IPS-18a (cell line): ENCODE measurements at regions not wholly inside any gene's neighbourhood (a gene's known extent, or its start where the extent isn't known, plus 50 kb on each side); places are given as distances from the start of the nearest gene placed in this dataset.

Experiments used
- H3K27ac ChIP-seq: one replicate; pipeline ENCODE4 v1.5.1; 2013; ENCODE audit warnings: low read length
- H3K27me3 ChIP-seq: one replicate; pipeline ENCODE4 v1.6.1; 2013; ENCODE audit warnings: mild to moderate bottlenecking, low read length; ENCODE audit not compliant: control insufficient read depth, insufficient read depth
- H3K36me3 ChIP-seq: one replicate; pipeline ENCODE4 v1.6.1; 2013; ENCODE audit warnings: low read depth, low read length; ENCODE audit not compliant: control insufficient read depth
- H3K4me1 ChIP-seq: one replicate; pipeline ENCODE4 v1.6.1; 2013; ENCODE audit warnings: low read depth, low read length; ENCODE audit not compliant: control insufficient read depth
- H3K4me3 ChIP-seq: one replicate; pipeline ENCODE4 v1.5.1; 2013; ENCODE audit warnings: low read length
- H3K9ac ChIP-seq: one replicate; pipeline ENCODE4 v1.6.1; 2013; ENCODE audit warnings: mild to moderate bottlenecking, low read length, moderate library complexity
- H3K9me3 ChIP-seq: one replicate; pipeline ENCODE4 v1.6.1; 2013; ENCODE audit warnings: low read depth, low read length; ENCODE audit not compliant: control insufficient read depth

DNA sequence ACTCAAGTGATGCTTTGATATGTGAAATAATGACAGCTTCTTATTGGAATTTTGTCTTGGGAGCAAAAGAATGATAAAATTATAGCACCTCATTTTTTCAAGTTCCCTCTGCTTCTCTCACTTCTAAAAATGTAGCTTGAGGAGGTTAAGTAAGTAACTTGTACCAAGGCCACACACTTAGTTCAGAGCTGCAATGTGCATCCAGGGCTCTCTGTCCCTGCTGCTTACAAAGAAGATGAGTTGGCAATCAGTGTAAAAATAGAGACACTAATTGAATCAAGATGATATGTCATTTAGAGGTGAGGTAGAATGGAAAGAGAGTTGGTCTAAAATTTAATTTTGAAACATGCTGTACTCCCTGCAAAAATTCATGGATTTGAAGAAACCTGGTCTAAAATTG is 312.0 kb upstream of the TNP1 start:
- Histone ChIP-seq H3K27me3 (no peaks in the 10 kb centered on the region), H3K36me3 (no peaks in the 10 kb centered on the region), H3K4me3 (no peak overlapping the region), H3K9ac (no peak overlapping the region), H3K9me3 (no peaks in the 10 kb centered on the region), H3K27ac (no peak overlapping the region), H3K4me1 (no peaks in the 10 kb centered on the region)

DNA sequence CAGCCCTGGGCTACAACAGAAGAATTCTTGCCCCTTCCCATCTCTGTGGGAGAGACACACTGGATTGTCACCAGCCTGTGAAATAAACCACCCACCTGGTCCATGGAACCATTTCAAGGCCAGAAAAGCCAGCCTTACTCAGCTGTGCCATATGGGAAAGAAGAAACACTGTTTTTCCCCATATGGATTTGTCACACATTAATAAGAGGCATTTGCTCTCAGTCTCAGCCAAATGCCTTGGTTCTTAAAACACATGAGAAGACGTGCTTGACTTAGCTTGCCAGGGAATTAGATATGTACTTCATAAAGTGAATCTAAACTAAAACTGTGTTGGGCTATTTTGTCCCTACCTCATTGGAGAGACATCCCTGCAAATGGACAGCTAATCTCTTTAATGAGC is 308.6 kb upstream of the TNP1 start:
- H3K4me1 ChIP-seq = no peaks in the 10 kb centered on the region
- H3K9me3 ChIP-seq = no peaks in the 10 kb centered on the region
- H3K36me3 ChIP-seq = no peaks in the 10 kb centered on the region
- H3K4me3 ChIP-seq = no peak overlapping the region
- no peaks in the 10 kb centered on the region for H3K27me3 ChIP-seq
- no peak overlapping the region for H3K27ac ChIP-seq
- no peak overlapping the region for H3K9ac ChIP-seq

DNA sequence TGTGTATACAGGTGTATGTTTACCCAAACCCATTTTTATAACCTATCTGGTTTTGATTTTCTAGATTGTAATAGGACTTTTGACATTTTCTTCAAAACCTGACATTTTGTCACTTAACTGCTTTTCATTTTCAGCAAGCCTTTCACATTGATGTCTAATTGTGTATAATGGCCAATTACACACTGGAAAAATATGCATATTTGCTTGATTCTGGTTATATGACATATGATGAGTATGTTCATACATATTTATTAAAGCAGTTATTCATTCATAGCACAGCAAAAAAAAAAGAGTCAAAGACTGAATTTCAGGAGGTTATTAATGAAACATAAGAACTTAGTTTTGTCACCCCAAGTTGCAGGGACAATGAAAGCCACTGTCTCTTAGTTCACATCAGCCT is 307.7 kb upstream of the TNP1 start:
- H3K9ac ChIP-seq = no peak overlapping the region
- H3K4me1 ChIP-seq = no peaks in the 10 kb centered on the region
- no peaks in the 10 kb centered on the region for H3K27me3 ChIP-seq
- no peak overlapping the region for H3K27ac ChIP-seq
- no peaks in the 10 kb centered on the region for H3K36me3 ChIP-seq
- no peak overlapping the region for H3K4me3 ChIP-seq
- H3K9me3 ChIP-seq = no peaks in the 10 kb centered on the region

DNA sequence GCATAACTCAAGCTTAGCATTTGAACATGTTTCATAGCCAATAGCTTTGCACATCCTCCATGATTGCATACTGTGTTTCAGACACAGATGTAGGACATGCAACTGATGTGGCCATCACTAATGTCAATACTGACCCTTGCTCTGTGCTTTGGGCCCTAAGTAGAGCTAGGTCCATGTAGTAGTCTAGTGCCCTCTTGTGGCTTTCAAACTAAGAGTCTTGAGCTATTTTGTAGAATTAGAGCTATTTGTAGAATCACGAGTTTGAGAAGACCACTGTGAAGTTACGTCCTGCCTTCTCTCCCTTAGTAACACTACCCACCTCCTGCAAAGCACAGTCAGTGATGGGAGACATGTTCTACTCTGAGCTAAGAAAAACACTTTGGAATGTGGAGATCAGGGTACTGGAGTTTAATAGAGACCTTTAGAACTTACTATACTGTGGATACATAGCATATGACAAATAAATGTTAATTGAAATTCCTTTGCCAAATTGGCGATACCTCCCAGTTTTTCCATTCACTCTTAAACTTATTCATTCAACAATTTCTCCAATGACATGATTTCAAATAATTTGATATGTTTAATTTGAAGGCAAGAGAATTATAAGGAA is 306.5 kb upstream of the TNP1 start:
- Histone ChIP-seq H3K9ac (no peak overlapping the region), H3K9me3 (no peaks in the 10 kb centered on the region), H3K27ac (no peak overlapping the region), H3K4me1 (no peaks in the 10 kb centered on the region), H3K4me3 (no peak overlapping the region), H3K36me3 (no peaks in the 10 kb centered on the region), H3K27me3 (no peaks in the 10 kb centered on the region)

DNA sequence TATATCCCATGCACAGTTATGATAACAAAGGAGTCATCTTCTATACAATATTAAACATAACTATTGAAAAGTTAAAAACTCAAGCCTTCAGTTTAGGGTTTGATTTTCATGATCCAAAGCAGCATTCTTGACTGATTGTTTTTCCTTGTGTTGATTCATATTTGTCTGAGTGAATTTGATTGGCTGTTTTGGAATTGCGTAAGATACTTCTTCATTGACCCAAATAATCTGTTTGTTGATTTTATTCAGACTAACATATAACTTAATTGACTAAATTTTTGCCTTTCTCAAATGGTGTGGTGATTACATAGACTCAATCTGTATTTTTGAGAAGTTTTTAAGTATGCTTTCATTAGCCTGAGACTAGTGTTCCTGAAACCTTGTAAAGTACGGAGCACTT is 305.7 kb upstream of the TNP1 start:
- Histone ChIP-seq H3K4me1 (no peaks in the 10 kb centered on the region), H3K9me3 (no peaks in the 10 kb centered on the region), H3K4me3 (no peak overlapping the region), H3K36me3 (no peaks in the 10 kb centered on the region), H3K9ac (no peak overlapping the region), H3K27me3 (no peaks in the 10 kb centered on the region), H3K27ac (no peak overlapping the region)

DNA sequence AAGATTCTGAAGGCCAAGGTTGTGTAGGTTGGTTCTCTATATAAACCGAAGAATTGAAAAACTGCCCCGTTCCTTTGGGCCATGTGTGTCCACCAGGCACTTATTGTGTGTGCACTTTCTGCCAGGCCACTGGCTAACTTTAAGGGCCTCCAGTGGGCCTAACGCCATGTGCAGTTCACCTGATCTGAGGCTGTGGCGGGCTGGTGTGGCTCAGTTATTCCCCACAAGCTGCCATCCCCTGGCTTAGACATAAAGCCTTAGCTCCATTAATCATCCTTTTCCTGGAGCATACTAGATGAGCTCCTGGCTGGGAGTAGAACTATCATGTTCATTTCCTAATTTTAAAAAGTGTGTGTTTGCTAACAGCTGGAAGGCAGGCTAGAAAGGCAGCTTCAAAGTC is 304.1 kb upstream of the TNP1 start:
- no peaks in the 10 kb centered on the region for H3K27me3 ChIP-seq
- no peaks in the 10 kb centered on the region for H3K9me3 ChIP-seq
- H3K4me3 ChIP-seq = no peak overlapping the region
- H3K4me1 ChIP-seq = no peaks in the 10 kb centered on the region
- no peak overlapping the region for H3K27ac ChIP-seq
- H3K36me3 ChIP-seq = no peaks in the 10 kb centered on the region
- no peak overlapping the region for H3K9ac ChIP-seq

DNA sequence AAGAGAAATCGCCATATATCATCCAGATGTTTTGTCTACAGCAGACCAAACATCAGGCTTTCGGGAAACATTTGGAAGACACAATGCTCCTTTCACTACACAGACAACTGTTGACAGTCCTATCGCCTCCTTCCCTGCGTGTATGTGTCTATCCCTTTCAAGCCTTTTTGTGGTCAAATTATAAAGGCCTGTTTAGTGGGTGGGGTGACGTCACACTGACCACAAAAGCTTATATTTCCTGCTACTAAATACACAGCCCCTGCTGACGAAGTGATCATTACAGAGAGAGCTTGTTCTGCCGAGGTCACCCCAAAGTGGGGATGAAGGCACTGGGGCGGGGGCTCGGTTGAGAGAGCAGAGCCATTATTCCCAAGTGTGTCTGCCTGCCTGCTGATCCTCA is 302.7 kb upstream of the TNP1 start:
- Histone ChIP-seq H3K27ac (no peak overlapping the region), H3K9ac (no peak overlapping the region), H3K4me3 (no peak overlapping the region), H3K36me3 (no peaks in the 10 kb centered on the region), H3K4me1 (no peaks in the 10 kb centered on the region), H3K27me3 (no peaks in the 10 kb centered on the region), H3K9me3 (no peaks in the 10 kb centered on the region)

DNA sequence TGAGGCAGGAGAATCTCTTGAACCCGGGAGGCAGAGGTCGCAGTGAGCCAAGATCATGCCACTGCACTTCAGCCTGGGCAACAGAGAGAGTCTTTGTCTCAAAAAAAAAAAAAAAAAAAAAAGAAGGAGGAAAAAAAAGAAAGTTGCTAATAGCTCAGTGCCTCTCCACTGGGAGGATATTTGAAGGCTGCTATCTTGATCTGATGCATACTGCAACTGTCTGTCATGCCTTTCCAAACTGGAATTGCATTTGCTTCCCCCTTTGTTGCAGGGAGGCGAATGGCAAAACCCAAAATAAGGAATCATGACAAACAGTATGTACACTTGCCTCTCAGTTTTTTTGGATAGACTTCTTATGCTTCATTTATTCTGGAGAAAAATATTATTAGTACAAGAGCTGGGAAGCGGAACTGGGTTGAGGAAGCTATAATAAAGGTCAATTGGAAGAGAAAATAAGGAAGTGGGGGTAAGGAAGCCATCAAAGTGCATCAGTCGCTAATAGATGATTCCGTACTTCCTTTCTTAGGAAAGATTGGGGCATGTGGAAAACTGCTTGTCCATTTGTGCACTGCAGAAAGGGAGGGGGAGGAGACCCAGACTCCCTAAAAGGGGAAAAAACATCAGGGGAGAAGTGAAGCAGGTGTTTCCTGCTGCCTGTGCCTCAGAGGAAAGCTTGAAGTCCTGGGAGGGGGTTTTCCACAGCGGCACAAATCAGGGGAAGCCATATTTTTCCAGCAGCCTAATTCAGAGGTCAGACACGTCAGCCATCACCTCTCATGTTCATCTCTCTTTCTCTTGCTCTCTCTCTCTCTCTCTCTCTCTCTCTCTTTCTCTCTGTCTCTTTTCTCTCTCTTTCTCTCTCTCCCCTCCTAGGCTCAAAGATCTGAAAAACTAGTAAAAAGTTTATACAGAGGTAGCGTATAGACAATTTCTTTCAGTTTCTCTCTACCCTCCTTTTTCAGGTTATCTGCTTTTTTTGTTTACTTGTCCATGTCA is 301.4 kb upstream of the TNP1 start:
- Histone ChIP-seq H3K9ac (no peak overlapping the region), H3K4me1 (no peaks in the 10 kb centered on the region), H3K27ac (no peak overlapping the region), H3K9me3 (no peaks in the 10 kb centered on the region), H3K36me3 (no peaks in the 10 kb centered on the region), H3K27me3 (no peaks in the 10 kb centered on the region), H3K4me3 (no peak overlapping the region)

DNA sequence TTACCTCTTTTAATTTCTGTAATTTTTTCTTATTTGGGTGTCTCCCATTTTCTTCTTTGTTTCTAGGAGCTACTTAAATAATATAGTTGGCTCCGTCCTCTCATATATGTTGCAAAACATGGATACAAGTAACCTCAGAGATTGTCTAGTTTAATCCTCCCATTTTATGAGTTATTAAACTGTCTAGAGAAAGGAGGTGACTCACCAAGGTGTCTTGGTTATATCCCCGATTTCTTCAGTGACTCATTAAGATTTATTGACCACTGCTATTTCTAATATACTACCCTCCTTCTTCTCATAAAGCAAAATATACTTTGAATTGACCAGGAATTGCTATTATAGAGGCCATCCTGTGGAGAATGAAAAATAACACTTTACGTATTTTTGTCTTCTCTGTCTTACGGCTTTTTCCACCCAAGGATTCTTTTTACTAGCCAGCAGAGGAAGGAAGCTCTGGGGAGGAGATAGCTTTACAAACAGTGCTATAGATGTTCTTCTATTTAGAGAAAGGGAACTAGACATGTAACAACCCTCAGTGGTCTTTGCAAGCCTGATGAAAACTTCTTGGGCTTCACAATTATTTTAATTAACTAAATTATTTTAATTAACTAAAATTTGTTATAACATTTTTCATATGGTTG is 300.4 kb upstream of the TNP1 start:
- Histone ChIP-seq H3K9ac (no peak overlapping the region), H3K27ac (no peak overlapping the region), H3K9me3 (no peaks in the 10 kb centered on the region), H3K4me1 (no peaks in the 10 kb centered on the region), H3K27me3 (no peaks in the 10 kb centered on the region), H3K4me3 (no peak overlapping the region), H3K36me3 (no peaks in the 10 kb centered on the region)

DNA sequence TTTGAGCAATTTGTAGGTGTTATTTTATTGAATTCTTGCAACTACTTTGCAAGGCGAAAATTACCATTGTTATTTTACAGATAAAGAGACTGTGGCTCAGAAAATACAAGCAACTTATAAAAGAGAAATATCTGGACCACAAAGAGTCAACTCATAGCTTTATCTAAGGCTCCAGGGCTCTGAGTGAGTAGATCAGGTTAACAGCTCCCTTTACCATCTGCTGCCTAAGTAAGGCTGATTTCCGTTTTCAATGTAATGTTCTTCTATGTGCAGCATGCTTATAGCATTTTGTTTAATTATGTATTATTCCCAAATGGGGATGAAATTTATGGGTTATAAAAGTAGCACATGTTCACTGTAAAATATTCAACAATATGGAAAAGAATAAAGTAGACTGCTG is 299.1 kb upstream of the TNP1 start:
- no peak overlapping the region for H3K27ac ChIP-seq
- H3K4me3 ChIP-seq = no peak overlapping the region
- H3K27me3 ChIP-seq = no peaks in the 10 kb centered on the region
- H3K4me1 ChIP-seq = no peaks in the 10 kb centered on the region
- H3K36me3 ChIP-seq = no peaks in the 10 kb centered on the region
- no peak overlapping the region for H3K9ac ChIP-seq
- no peaks in the 10 kb centered on the region for H3K9me3 ChIP-seq

DNA sequence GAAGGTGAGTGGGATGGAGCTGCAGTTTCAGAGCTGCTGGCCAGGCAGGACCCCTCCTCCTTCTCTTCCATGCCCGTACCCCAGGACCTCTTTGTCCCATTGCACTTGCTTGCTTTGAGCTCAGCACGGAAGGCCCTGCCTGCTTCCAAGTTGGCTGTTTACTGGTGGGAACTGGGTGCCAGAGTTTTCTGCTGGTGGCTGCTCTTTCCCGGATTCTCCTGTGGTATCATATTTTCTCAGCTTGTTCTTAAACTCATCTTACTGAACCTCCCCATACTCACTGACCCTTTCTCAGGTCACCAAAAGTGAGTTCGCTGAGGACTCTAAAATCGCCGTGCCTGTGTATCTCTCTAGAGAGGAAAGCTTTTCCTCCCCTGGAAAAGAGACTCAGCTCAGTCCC is 297.7 kb upstream of the TNP1 start:
- Histone ChIP-seq H3K36me3 (no peaks in the 10 kb centered on the region), H3K4me3 (no peak overlapping the region), H3K27me3 (no peaks in the 10 kb centered on the region), H3K27ac (no peak overlapping the region), H3K4me1 (no peaks in the 10 kb centered on the region), H3K9ac (no peak overlapping the region), H3K9me3 (no peaks in the 10 kb centered on the region)
